BJ (cell line): ENCODE measurements at regions not wholly inside any gene's neighbourhood (a gene's known extent, or its start where the extent isn't known, plus 50 kb on each side); places are given as distances from the start of the nearest gene placed in this dataset.

Source experiments
- CTCF ChIA-PET: fragments of 350-600 bp; formaldehyde crosslinking; extraction: SDS; loops from one replicate; lab custom pipeline; 2021; ENCODE audit warnings: antibody characterized with exemption, inconsistent platforms; lab: Yijun Ruan, JAX
- POLR2A ChIA-PET: fragments of 300-600 bp; sonication (Branson Sonifier 250); formaldehyde crosslinking; extraction: SDS; loops from one replicate; lab custom pipeline; 2021; ENCODE audit warnings: antibody characterized with exemption; lab: Charles Lee
- DNase-seq: peaks from one replicate; pipeline ENCODE4 v3.0.0-alpha.2; 2011; ENCODE audit warnings: low read depth
- H3K27me3 ChIP-seq: 2 replicates; pipeline ENCODE4 v1.6.0; 2011; ENCODE audit warnings: low read length; ENCODE audit not compliant: control insufficient read depth, insufficient read depth
- H3K36me3 ChIP-seq: 2 replicates; pipeline ENCODE4 v1.5.1; 2011; ENCODE audit warnings: low read length; ENCODE audit not compliant: control insufficient read depth, insufficient read depth
- H3K4me3 ChIP-seq: 2 replicates; pipeline ENCODE4 v1.5.1; 2011; ENCODE audit warnings: low read depth, mild to moderate bottlenecking, control low read depth, low read length
- TF ChIP-seq, protein P1 (sequence below): IDR thresholded peaks from 2 replicates; pipeline ENCODE4 v1.5.1; 2011; ENCODE audit warnings: low read depth, mild to moderate bottlenecking, control low read depth, inconsistent platforms, low read length, moderate library complexity; ENCODE audit not compliant: insufficient read depth

DNA sequence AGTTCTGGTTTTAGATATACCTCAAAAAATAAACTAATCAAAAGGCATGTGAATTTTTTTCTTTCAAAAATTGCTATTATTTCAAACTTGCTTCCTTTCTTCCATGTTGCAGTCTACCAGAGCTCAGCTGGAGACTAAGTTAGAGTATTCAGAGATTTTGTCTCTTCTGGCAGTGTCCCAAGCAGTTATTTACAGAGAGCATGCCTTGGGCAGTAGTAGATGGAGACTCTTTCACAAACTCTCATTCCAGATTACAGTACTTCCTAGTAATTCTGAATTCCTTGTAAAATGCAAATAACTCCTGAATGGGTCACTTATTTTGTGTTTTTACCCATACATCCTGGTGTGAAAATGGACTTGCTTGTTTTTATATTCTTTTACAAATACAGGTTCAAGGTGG, 703.4 kb downstream of the EPHA7 start:
- Histone ChIP-seq H3K4me3 (no peak overlapping the region), H3K36me3 (no peaks in the 10 kb centered on the region), H3K27me3 (no peaks in the 10 kb centered on the region)
- POLR2A ChIA-PET = no interaction called here
- CTCF ChIA-PET = no interaction called here
- no peak for DNase-seq
- TF ChIP-seq, protein P1, sequence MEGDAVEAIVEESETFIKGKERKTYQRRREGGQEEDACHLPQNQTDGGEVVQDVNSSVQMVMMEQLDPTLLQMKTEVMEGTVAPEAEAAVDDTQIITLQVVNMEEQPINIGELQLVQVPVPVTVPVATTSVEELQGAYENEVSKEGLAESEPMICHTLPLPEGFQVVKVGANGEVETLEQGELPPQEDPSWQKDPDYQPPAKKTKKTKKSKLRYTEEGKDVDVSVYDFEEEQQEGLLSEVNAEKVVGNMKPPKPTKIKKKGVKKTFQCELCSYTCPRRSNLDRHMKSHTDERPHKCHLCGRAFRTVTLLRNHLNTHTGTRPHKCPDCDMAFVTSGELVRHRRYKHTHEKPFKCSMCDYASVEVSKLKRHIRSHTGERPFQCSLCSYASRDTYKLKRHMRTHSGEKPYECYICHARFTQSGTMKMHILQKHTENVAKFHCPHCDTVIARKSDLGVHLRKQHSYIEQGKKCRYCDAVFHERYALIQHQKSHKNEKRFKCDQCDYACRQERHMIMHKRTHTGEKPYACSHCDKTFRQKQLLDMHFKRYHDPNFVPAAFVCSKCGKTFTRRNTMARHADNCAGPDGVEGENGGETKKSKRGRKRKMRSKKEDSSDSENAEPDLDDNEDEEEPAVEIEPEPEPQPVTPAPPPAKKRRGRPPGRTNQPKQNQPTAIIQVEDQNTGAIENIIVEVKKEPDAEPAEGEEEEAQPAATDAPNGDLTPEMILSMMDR = no peak

DNA sequence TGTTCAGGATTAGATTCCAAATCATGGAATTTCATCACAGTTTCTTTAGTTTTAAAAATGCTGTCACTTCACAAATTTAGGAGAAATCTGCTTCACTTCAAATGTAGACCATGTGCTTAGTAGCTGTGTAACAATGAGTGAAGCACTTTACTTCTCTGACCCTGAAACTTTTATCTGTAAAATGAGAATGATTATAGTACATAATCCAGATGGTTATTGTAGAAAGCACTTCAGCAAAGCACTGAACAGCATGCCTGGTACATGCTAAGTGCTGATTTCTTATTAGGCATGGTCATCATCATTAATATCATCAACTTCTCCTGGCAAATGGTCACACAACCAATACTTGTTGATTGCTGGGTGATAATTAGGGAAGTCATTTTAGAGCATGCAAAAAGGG, 705.0 kb downstream of the EPHA7 start:
- DNase-seq = no peak
- TF ChIP-seq, protein P1 = no peak
- ChIA-PET CTCF (no interaction called here), POLR2A (no interaction called here)
- H3K27me3 ChIP-seq = no peaks in the 10 kb centered on the region
- no peaks in the 10 kb centered on the region for H3K36me3 ChIP-seq
- H3K4me3 ChIP-seq = no peak overlapping the region

DNA sequence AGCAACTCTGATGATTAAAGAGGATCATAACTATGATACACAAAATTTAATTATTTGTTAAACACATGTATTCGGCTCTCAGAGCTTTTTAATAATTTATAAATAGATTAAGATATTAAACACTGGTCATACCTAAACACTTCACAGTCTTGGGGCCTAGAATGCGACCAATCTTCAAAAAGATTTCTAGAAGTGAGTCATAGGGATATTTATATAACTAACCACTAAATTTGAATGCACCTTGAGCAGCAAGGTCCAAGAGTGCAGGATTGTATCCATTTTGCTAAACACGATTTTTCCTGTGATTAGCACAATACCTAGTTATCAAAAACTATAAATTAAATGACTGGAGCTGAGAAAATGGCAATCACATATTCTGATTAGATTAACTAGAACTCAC, 709.3 kb downstream of the EPHA7 start:
- TF ChIP-seq, protein P1 = no peak
- ChIA-PET CTCF (no interaction called here), POLR2A (no interaction called here)
- Histone ChIP-seq H3K27me3 (no peaks in the 10 kb centered on the region), H3K4me3 (no peak overlapping the region), H3K36me3 (no peaks in the 10 kb centered on the region)
- no peak for DNase-seq

DNA sequence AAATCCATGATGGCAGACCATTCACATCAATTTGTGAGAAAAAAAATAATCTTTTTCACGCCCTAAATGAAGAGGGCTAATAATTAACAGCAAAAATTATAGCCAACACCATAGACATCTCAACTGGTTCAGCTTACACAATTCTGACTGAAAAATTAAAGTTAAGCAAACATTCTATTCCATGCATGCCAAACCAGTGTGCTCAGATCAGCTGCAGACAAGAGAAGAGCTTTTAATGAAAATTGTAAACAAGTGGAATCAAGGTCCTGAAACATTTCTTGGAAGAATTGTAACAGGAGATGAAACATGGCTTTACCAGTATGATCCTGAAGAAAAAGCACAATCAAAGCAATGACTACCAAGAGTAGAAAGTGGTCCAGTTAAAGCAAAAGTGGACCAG, 710.4 kb downstream of the EPHA7 start:
- no peaks in the 10 kb centered on the region for H3K36me3 ChIP-seq
- no peak overlapping the region for H3K4me3 ChIP-seq
- TF ChIP-seq, protein P1 = no peak
- DNase-seq = no peak
- ChIA-PET POLR2A (no interaction called here), CTCF (no interaction called here)
- no peaks in the 10 kb centered on the region for H3K27me3 ChIP-seq

DNA sequence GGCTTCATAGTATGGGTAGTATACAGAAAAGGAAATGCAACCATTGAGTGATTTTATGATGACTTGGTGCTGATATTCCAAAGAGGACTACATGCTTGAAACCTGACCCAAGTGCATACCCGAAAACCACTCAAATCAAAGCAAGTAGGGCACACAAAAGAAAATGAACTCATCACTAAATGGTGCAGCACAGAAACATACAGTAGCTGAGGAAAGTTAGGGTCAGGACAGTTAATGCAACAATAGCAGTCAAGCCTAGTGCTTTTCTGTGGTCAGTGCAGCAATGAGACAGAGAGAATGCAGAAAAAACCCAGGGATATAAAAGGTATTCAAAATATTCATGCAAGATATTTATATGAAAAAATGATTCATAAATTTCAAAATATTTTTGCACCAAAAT, 711.1 kb downstream of the EPHA7 start:
- Histone ChIP-seq H3K27me3 (no peaks in the 10 kb centered on the region), H3K4me3 (no peak overlapping the region), H3K36me3 (no peaks in the 10 kb centered on the region)
- ChIA-PET CTCF (no interaction called here), POLR2A (no interaction called here)
- TF ChIP-seq, protein P1 = no peak
- no peak for DNase-seq
